ENCODE measurements at regions not wholly inside any gene's neighbourhood (a gene's known extent, or its start where the extent isn't known, plus 50 kb on each side); places are given as distances from the start of the nearest gene placed in this dataset.
A peak's percentile ranks its signal among the peaks of the same experiment; 100 is the strongest.

DNA sequence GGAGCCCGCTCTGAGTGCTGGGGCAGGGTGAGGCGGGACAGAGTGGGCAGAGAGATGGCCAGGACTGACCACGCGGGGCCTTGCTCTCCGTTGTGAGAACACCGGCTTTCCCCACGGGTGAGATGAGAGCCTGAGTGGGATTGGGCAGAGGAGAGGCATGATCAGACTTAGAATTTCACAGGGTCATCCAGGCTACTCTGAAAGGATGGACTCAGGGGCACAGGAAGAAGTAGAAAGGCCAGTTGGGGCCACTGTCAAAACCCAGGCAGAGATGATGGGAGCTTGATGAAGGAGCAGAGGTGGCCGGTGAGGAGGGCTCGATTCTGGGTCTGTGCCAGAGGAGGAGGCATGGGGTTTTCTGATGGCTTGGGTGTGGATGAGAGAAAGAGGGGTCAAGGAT is 63.8 kb upstream of the NUP50 start:
- Mint-ChIP-seq H3K4me3 (no peak overlapping the region), H3K27me3 (peaks cover 75% of the 10 kb centered on the region), H3K36me3 (ENCODE audit: insufficient read depth) (no peaks in the 10 kb centered on the region), H3K4me1 (peaks cover 6% of the 10 kb centered on the region), H3K27ac (ENCODE audit: low read depth) (no peak overlapping the region), H3K9me3 (no peaks in the 10 kb centered on the region)
- no peak for ATAC-seq (replicated peaks; ENCODE audit: extremely low read depth, poor library complexity, severe bottlenecking)
- DNase-seq (ENCODE audit: low spot score in 2 of 2): no peak

DNA sequence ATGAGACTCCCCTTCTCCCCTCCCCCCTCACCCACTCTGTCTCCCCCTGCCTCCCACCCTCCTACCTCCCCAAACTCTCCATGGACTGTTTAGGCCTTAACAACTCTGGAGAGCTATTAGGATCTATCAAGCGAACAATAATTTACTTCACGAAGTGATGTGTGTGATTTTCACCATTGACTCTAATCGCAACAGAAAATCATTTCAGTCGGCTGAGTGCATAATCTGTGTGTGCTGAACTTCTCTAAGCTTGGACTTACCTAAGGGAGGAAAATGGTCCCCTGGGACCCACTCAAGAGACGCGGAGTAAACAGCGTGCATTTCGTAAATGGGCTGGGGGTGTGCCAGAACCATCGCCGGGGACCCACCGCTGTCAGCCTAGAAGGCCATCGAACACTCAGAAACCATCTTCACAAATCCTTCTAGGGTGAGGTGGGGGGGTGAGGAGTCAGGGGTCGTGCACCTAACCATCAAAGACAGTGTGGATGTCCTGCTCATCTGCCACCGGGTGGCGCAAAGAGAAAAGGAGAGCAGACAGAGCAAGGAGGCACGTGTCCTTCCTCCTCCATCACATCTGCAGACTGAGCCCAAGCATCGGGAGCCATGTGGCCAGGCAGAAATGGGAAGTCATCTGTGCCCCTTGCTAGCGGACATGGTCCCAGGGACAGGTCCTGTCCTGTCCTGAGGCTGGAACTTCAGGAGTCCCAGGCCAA is 62.1 kb upstream of the NUP50 start:
- no peak for ATAC-seq (replicated peaks; ENCODE audit: extremely low read depth, poor library complexity, severe bottlenecking)
- Mint-ChIP-seq H3K9me3 (no peaks in the 10 kb centered on the region), H3K4me3 (no peak overlapping the region), H3K27ac (ENCODE audit: low read depth) (no peak overlapping the region), H3K36me3 (ENCODE audit: insufficient read depth) (no peaks in the 10 kb centered on the region), H3K4me1 (no peaks in the 10 kb centered on the region), H3K27me3 (peaks cover 76% of the 10 kb centered on the region)
- DNase-seq (ENCODE audit: low spot score in 2 of 2): peak in 1 of 2 donors; percentile 11

DNA sequence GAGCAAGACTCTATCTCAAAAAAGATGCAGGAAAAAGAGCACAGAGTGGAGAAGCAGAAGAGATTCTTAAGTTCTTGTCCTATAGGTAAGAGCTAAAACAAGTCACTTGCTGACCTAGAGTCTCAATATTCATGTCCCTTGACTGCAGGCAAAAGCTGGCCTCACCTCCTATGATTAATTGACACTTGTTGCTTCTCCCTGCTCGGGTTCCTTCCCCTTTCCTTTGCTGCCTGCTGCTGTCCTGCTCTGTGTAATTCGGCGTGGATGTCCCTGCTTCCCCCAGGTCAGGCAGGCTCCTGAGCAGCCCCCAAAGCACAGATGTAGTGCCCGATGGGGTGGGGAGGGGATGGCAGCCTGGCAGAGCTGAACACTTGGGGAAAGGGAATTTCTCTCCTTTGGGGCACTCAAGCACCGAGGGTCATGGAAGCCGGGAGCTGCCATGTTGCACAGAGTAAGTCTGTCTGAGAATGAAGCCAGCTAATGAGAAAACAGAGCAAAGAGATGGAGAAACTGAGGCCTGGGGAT is 60.8 kb upstream of the NUP50 start:
- no peak for DNase-seq (ENCODE audit: low spot score in 2 of 2)
- H3K4me1 Mint-ChIP-seq: no peaks in the 10 kb centered on the region
- no peak for ATAC-seq (replicated peaks; ENCODE audit: extremely low read depth, poor library complexity, severe bottlenecking)
- H3K9me3 Mint-ChIP-seq: no peaks in the 10 kb centered on the region
- peaks cover 64% of the 10 kb centered on the region for H3K27me3 Mint-ChIP-seq
- no peak overlapping the region for H3K4me3 Mint-ChIP-seq
- H3K36me3 Mint-ChIP-seq (ENCODE audit: insufficient read depth): no peaks in the 10 kb centered on the region
- H3K27ac Mint-ChIP-seq (ENCODE audit: low read depth): no peak overlapping the region

GRCh38 chr22:45103756-45104155 is 60.0 kb upstream of the NUP50 start:
- Mint-ChIP-seq H3K27ac (ENCODE audit: low read depth) (no peak overlapping the region), H3K9me3 (no peaks in the 10 kb centered on the region), H3K36me3 (ENCODE audit: insufficient read depth) (no peaks in the 10 kb centered on the region), H3K27me3 (peaks cover 56% of the 10 kb centered on the region), H3K4me1 (no peaks in the 10 kb centered on the region), H3K4me3 (no peak overlapping the region)
- no peak for DNase-seq (ENCODE audit: low spot score in 2 of 2)
- ATAC-seq (replicated peaks; ENCODE audit: extremely low read depth, poor library complexity, severe bottlenecking): no peak

DNA sequence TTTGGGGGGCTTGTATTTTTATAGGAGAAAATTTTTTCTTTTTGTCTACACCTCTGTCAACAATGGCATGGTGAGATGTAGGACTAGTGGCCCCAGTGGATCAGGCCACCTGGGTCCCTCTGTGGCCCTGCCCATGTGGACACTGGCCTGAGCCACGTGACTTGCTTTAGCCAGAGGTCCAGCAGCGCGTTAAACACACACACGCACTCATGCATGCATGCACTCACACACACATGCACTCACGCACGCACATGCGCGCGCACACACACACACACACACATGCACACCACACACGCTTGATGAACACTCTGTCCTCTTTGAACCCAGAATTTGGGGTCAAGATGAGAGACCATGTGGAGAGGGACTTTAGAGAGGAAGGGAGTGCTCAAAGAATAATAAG is 59.4 kb upstream of the NUP50 start:
- H3K4me1 Mint-ChIP-seq: no peaks in the 10 kb centered on the region
- no peak for ATAC-seq (replicated peaks; ENCODE audit: extremely low read depth, poor library complexity, severe bottlenecking)
- H3K4me3 Mint-ChIP-seq: no peak overlapping the region
- H3K9me3 Mint-ChIP-seq: no peaks in the 10 kb centered on the region
- peak overlapping the region; percentile 26 for H3K27ac Mint-ChIP-seq (ENCODE audit: low read depth)
- H3K36me3 Mint-ChIP-seq (ENCODE audit: insufficient read depth): no peaks in the 10 kb centered on the region
- H3K27me3 Mint-ChIP-seq: peaks cover 56% of the 10 kb centered on the region
- no peak for DNase-seq (ENCODE audit: low spot score in 2 of 2)

- H3K4me1 Mint-ChIP-seq: no peaks in the 10 kb centered on the region
- no peak overlapping the region for H3K27ac Mint-ChIP-seq (ENCODE audit: low read depth)
- H3K36me3 Mint-ChIP-seq (ENCODE audit: insufficient read depth): peaks cover 2% of the 10 kb centered on the region
- H3K27me3 Mint-ChIP-seq: peaks cover 53% of the 10 kb centered on the region
- DNase-seq (ENCODE audit: low spot score in 2 of 2) (no peak), ATAC-seq (replicated peaks; ENCODE audit: extremely low read depth, poor library complexity, severe bottlenecking) (no peak)
- no peaks in the 10 kb centered on the region for H3K9me3 Mint-ChIP-seq
- H3K4me3 Mint-ChIP-seq: no peak overlapping the region
These were observed 58.4 kb upstream of the NUP50 start for GRCh38 chr22:45105281-45105702.

GRCh38 chr22:45107671-45108070 is 56.1 kb upstream of the NUP50 start:
- ATAC-seq (replicated peaks; ENCODE audit: extremely low read depth, poor library complexity, severe bottlenecking) (no peak), DNase-seq (ENCODE audit: low spot score in 2 of 2) (no peak)
- Mint-ChIP-seq H3K27ac (ENCODE audit: low read depth) (no peak overlapping the region), H3K27me3 (peaks cover 41% of the 10 kb centered on the region), H3K36me3 (ENCODE audit: insufficient read depth) (peaks cover 2% of the 10 kb centered on the region), H3K4me3 (no peak overlapping the region), H3K4me1 (no peaks in the 10 kb centered on the region), H3K9me3 (no peaks in the 10 kb centered on the region)

GRCh38 chr22:45112136-45112879 is 51.4 kb upstream of the NUP50 start:
- DNase-seq (ENCODE audit: low spot score in 2 of 2) (no peak), ATAC-seq (replicated peaks; ENCODE audit: extremely low read depth, poor library complexity, severe bottlenecking) (no peak)
- Mint-ChIP-seq H3K27me3 (peaks cover 24% of the 10 kb centered on the region), H3K9me3 (no peaks in the 10 kb centered on the region), H3K27ac (ENCODE audit: low read depth) (no peak overlapping the region), H3K36me3 (ENCODE audit: insufficient read depth) (peaks cover 2% of the 10 kb centered on the region), H3K4me1 (no peaks in the 10 kb centered on the region), H3K4me3 (no peak overlapping the region)

All from central memory CD8-positive, alpha-beta T cell (primary cell).